Adrenal gland (tissue), 9 donors: ENCODE measurements at regions not wholly inside any gene's neighbourhood (a gene's known extent, or its start where the extent isn't known, plus 50 kb on each side); places are given as distances from the start of the nearest gene placed in this dataset.
A peak's percentile ranks its signal among the peaks of the same experiment; 100 is the strongest.

Source experiments
- DNase-seq, 7 donors: peaks; one replicate each; pipeline ENCODE4 v3.0.0-alpha.2; 2019 to 2020
- H3K27ac ChIP-seq, 5 donors: fragments of 200-600 bp; sonication (generic) in 4 of 5; 1 replicate in 3 of 5; 2 replicates in 2 of 5; pipeline versions ENCODE4 v1.5.1 to v1.8.0; 2016 to 2020; ENCODE audit warnings: mild to moderate bottlenecking in 1 of 5
- H3K27me3 ChIP-seq: fragments of 200-600 bp; 2 replicates; pipeline ENCODE4 v1.8.0; 2021
- H3K36me3 ChIP-seq, 2 donors: fragments of 200-600 bp; replicated peaks in 1 of 2; 1 replicate in 1 of 2; 2 replicates in 1 of 2; pipeline versions ENCODE4 v1.5.1 to v1.8.0; 2018 to 2022
- H3K4me1 ChIP-seq, 2 donors: fragments of 200-600 bp; replicated peaks in 1 of 2; 1 replicate in 1 of 2; 2 replicates in 1 of 2; pipeline versions ENCODE4 v1.5.1 to v1.8.0; 2018 to 2021
- H3K4me3 ChIP-seq, 4 donors: fragments of 200-600 bp; sonication (generic) in 3 of 4; one replicate each; pipeline ENCODE4 v1.5.1; 2016 to 2018
- H3K9me3 ChIP-seq, 3 donors: fragments of 200-600 bp; sonication (generic) in 1 of 3; replicated peaks in 1 of 3; 1 replicate in 2 of 3; 2 replicates in 1 of 3; pipeline versions ENCODE4 v1.5.1 to v1.8.0; 2016 to 2021
- CTCF ChIP-seq, 6 experiments: fragments of 450-650 bp in 4 of 6; fragments of 200-600 bp in 2 of 6; sonication (generic) in 1 of 6; IDR thresholded peaks; 1 replicate in 5 of 6; 2 replicates in 1 of 6; pipeline versions ENCODE4 v1.5.1 to v1.8.0; 2016 to 2021; ENCODE audit warnings: antibody characterized with exemption in 6 of 6, mild to moderate bottlenecking in 2 of 6, moderate library complexity in 1 of 6
- POLR2A ChIP-seq, 2 donors: fragments of 450-650 bp; IDR thresholded peaks; one replicate each; pipeline ENCODE4 v1.6.1; 2017; ENCODE audit warnings: antibody characterized with exemption in 2 of 2, mild to moderate bottlenecking in 2 of 2, moderate library complexity in 1 of 2
- WGBS, 4 donors: extraction: QIAGEN DNeasy Blood & Tissue Kit in 2 of 4; methylation state at CpG; one replicate each; pipeline versions ENCODE4 v1.1.5 to v1.1.7; 2013 to 2017; 5-methylcytosine and 5-hydroxymethylcytosine counted together
- intact Hi-C, 2 donors: fragments of 100-400 bp; cut with DNase I; formaldehyde crosslinking; loops; one replicate each; pipeline versions ENCODE4 v1.14.1 to v1.15.0; 2022 to 2023
- donor health status: healthy with polysubstance abuse.
- donor health status: Bipolar disorder and iron deficiency.
- donor health status: DM: yes; HTN: yes; CAD: no.
- donor health status: DM: no; HTN: no; CAD: no.
- donor health status: DM: no; HTN: no; CAD: no.

GRCh38 chr16:51773071-51773890 is 622.2 kb upstream of the SALL1 start:
- Histone ChIP-seq H3K4me1 (no peaks in the 10 kb centered on the region), H3K27ac (no peak overlapping the region), H3K27me3 (no peaks in the 10 kb centered on the region), H3K4me3 (no peak overlapping the region), H3K9me3 (no peaks in the 10 kb centered on the region), H3K36me3 (no peaks in the 10 kb centered on the region)
- intact Hi-C loops = no loop called here
- no peak for DNase-seq
- no peak for TF ChIP-seq CTCF (IDR thresholded peaks at IDR 0.05)
- no peak for TF ChIP-seq POLR2A (IDR thresholded peaks at IDR 0.05)
- WGBS, 4 donors = 72 to 81% (median 76%) methylated on average over 22 of the region's 22 CpGs

- TF ChIP-seq POLR2A (IDR thresholded peaks at IDR 0.05) = no peak
- no peak for TF ChIP-seq CTCF (IDR thresholded peaks at IDR 0.05)
- intact Hi-C loops = no loop called here
Observed at GRCh38 chr16:51766739-51767138, 615.7 kb upstream of the SALL1 start.

GRCh38 chr16:51763072-51763661 is 612.1 kb upstream of the SALL1 start:
- TF ChIP-seq CTCF (IDR thresholded peaks at IDR 0.05) = no peak
- TF ChIP-seq POLR2A (IDR thresholded peaks at IDR 0.05) = no peak
- Histone ChIP-seq H3K27ac (no peak overlapping the region), H3K36me3 (no peaks in the 10 kb centered on the region), H3K27me3 (peaks cover 11% of the 10 kb centered on the region), H3K4me3 (no peak overlapping the region), H3K9me3 (no peaks in the 10 kb centered on the region), H3K4me1 (no peaks in the 10 kb centered on the region)
- no peak for DNase-seq
- intact Hi-C loops = no loop called here
- WGBS, 4 donors = 69 to 92% (median 81%) methylated on average over 3 to 6 of the region's 6 CpGs

More at GRCh38 chr16:51766739-51767138, 615.7 kb upstream of the SALL1 start:
- H3K36me3 ChIP-seq = no peaks in the 10 kb centered on the region
- H3K9me3 ChIP-seq = no peaks in the 10 kb centered on the region
- no peak overlapping the region for H3K4me3 ChIP-seq
- no peak for DNase-seq
- no peaks in the 10 kb centered on the region for H3K4me1 ChIP-seq
- H3K27me3 ChIP-seq = peaks cover 7% of the 10 kb centered on the region
- H3K27ac ChIP-seq = no peak overlapping the region
- 26 to 61% (median 29%) methylated on average over 2 of the region's 2 CpGs for WGBS, 4 donors

GRCh38 chr16:51762081-51762996 is 611.3 kb upstream of the SALL1 start:
- 19 to 22% (median 20%) methylated on average over 26 to 30 of the region's 30 CpGs for WGBS, 4 donors
- intact Hi-C loops = no loop called here
- Histone ChIP-seq H3K4me1 (no peaks in the 10 kb centered on the region), H3K36me3 (no peaks in the 10 kb centered on the region), H3K27ac (no peak overlapping the region), H3K9me3 (no peaks in the 10 kb centered on the region), H3K27me3 (peaks cover 11% of the 10 kb centered on the region), H3K4me3 (no peak overlapping the region)
- DNase-seq = peak; percentile 65 to 80 (median 78)
- TF ChIP-seq CTCF (IDR thresholded peaks at IDR 0.05) (peak; percentile 57 to 91 (median 81)), POLR2A (IDR thresholded peaks at IDR 0.05) (no peak)
